Endothelial cell of umbilical vein (primary cell): ENCODE measurements at regions not wholly inside any gene's neighbourhood (a gene's known extent, or its start where the extent isn't known, plus 50 kb on each side); places are given as distances from the start of the nearest gene placed in this dataset.

Experiments used
- BruUV-seq: library from RNA; stranded (reverse); fragments of 400-500 nt; replicated peaks from 2 replicates; lab custom pipeline; 2021; lab: Mats Ljungman, UMichigan
- CTCF ChIA-PET: fragments of 300-600, 350-600 bp; sonication (Branson Sonifier 250); formaldehyde crosslinking; loops from one replicate; lab custom pipeline; 2021; ENCODE audit warnings: antibody characterized with exemption, inconsistent platforms; lab: Charles Lee
- POLR2A ChIA-PET: fragments of 300-600, 350-600 bp; sonication (Branson Sonifier 250); formaldehyde crosslinking; loops from one replicate; lab custom pipeline; 2021; ENCODE audit warnings: antibody characterized with exemption, inconsistent platforms; lab: Charles Lee
- DNase-seq: peaks from one replicate; pipeline ENCODE4 v3.0.0-alpha.2; 2011; ENCODE audit warnings: low read depth, low spot score
- FAIRE-seq: peaks from 2 replicates; lab custom pipeline; 2011; peaks lifted over from hg19 to GRCh38; lab: Jason Lieb, UNC
- H2AFZ ChIP-seq: 2 replicates; pipeline ENCODE4 v1.6.0; 2012; ENCODE audit warnings: low read depth, low read length, control low read depth, inconsistent platforms
- H3K27ac ChIP-seq: 2 replicates; pipeline ENCODE4 v1.5.1; 2011; ENCODE audit warnings: low read depth, mild to moderate bottlenecking, control low read depth, low read length, moderate library complexity; ENCODE audit not compliant: insufficient read depth
- H3K27me3 ChIP-seq, 2 experiments: 2 replicates each; pipeline versions ENCODE4 v1.6.0 to v1.6.1; 2011; ENCODE audit warnings: low read length in 2 of 2, mixed read lengths in 1 of 2; ENCODE audit not compliant: control insufficient read depth in 2 of 2, insufficient read depth in 2 of 2
- H3K36me3 ChIP-seq, 2 experiments: 2 replicates in 1 of 2; 3 replicates in 1 of 2; pipeline ENCODE4 v1.5.1; 2011; ENCODE audit warnings: low read length in 2 of 2, mild to moderate bottlenecking in 1 of 2, moderate library complexity in 1 of 2; ENCODE audit not compliant: control insufficient read depth in 2 of 2, insufficient read depth in 2 of 2; ENCODE audit errors: extremely low read depth in 1 of 2
- H3K4me1 ChIP-seq: 3 replicates; pipeline ENCODE4 v1.5.1; 2011; ENCODE audit warnings: mild to moderate bottlenecking, low read length; ENCODE audit not compliant: control insufficient read depth, insufficient read depth; ENCODE audit errors: extremely low read depth
- H3K4me2 ChIP-seq: 2 replicates; pipeline ENCODE4 v1.6.1; 2011; ENCODE audit warnings: low read length, control low read depth, mixed read lengths; ENCODE audit not compliant: insufficient read depth
- H3K4me3 ChIP-seq, 3 experiments: fragments of 200-600 bp in 1 of 3; sonication (generic), shearing (Covaris generic) in 1 of 3; replicated peaks in 1 of 3; 2 replicates each; pipeline ENCODE4 v1.5.1; 2011 to 2016; ENCODE audit warnings: control low read depth in 3 of 3, low read length in 3 of 3, mild to moderate bottlenecking in 2 of 3, inconsistent platforms in 1 of 3, low read depth in 1 of 3, moderate library complexity in 1 of 3; ENCODE audit not compliant: insufficient read depth in 1 of 3
- H3K79me2 ChIP-seq: 2 replicates; pipeline ENCODE4 v1.6.0; 2012; ENCODE audit warnings: low read length, inconsistent platforms; ENCODE audit not compliant: control insufficient read depth, insufficient read depth
- H3K9ac ChIP-seq: replicated peaks from 2 replicates; pipeline ENCODE3; 2011; ENCODE audit warnings: low read length, control low read depth; ENCODE audit not compliant: insufficient read depth; ENCODE audit errors: extremely low read depth
- H3K9me1 ChIP-seq: replicated peaks from 3 replicates; pipeline ENCODE4 v1.6.0; 2011; ENCODE audit warnings: mild to moderate bottlenecking, low read length; ENCODE audit not compliant: control insufficient read depth, insufficient read depth; ENCODE audit errors: extremely low read depth
- H3K9me3 ChIP-seq: replicated peaks from 2 replicates; pipeline ENCODE4 v1.5.1; 2012; ENCODE audit warnings: low read length, inconsistent platforms; ENCODE audit not compliant: control insufficient read depth, insufficient read depth
- H4K20me1 ChIP-seq: replicated peaks from 2 replicates; pipeline ENCODE3; 2011; ENCODE audit warnings: mild to moderate bottlenecking, low read length; ENCODE audit not compliant: control insufficient read depth, insufficient read depth; ENCODE audit errors: extremely low read depth
- CTCF ChIP-seq, 2 donors: IDR thresholded peaks; 1 replicate in 1 of 2; 2 replicates in 1 of 2; pipeline ENCODE4 v1.5.1; 2011; ENCODE audit warnings: low read length in 2 of 2, mild to moderate bottlenecking in 2 of 2, moderate library complexity in 2 of 2, control low read depth in 1 of 2, inconsistent platforms in 1 of 2, low read depth in 1 of 2; ENCODE audit not compliant: insufficient read depth in 1 of 2; ENCODE audit errors: extremely low read depth in 1 of 2
- EZH2 ChIP-seq: IDR thresholded peaks from 2 replicates; pipeline ENCODE4 v1.6.1; 2012; ENCODE audit warnings: borderline replicate concordance, low read depth, mild to moderate bottlenecking, moderate library complexity, low read length, inconsistent platforms; ENCODE audit not compliant: severe bottlenecking
- FOS ChIP-seq: IDR thresholded peaks from 2 replicates; pipeline ENCODE4 v1.6.1; 2011; ENCODE audit warnings: mild to moderate bottlenecking, low read length, moderate library complexity, borderline replicate concordance; ENCODE audit not compliant: insufficient read depth
- GATA2 ChIP-seq: IDR thresholded peaks from 2 replicates; pipeline ENCODE4 v1.7.0; 2011; ENCODE audit warnings: low read depth, mild to moderate bottlenecking, moderate library complexity, mixed read lengths, low read length; ENCODE audit not compliant: insufficient read length, insufficient read depth
- JUN ChIP-seq: IDR thresholded peaks from 2 replicates; pipeline ENCODE4 v1.6.1; 2011; ENCODE audit warnings: borderline replicate concordance, low read depth; ENCODE audit not compliant: insufficient read length, insufficient read depth
- MAX ChIP-seq: IDR thresholded peaks from 2 replicates; pipeline ENCODE4 v1.6.1; 2011; ENCODE audit not compliant: insufficient read depth, insufficient read length
- MYC ChIP-seq: IDR thresholded peaks from one replicate; pipeline ENCODE4 v1.6.1; 2011; ENCODE audit warnings: mild to moderate bottlenecking, low read depth, low read length
- POLR2A ChIP-seq: IDR thresholded peaks from 2 replicates; pipeline ENCODE4 v1.6.1; 2012; ENCODE audit warnings: low read depth, mild to moderate bottlenecking, control low read depth, low read length
- POLR2AphosphoS5 ChIP-seq: IDR thresholded peaks from 2 replicates; pipeline ENCODE4 v1.6.1; 2012; ENCODE audit warnings: low read depth, mild to moderate bottlenecking, control low read depth, low read length, moderate library complexity; ENCODE audit not compliant: insufficient read depth
- dilution Hi-C: fragments of 300-500 bp; cut with MboI; formaldehyde crosslinking; loops from one replicate; pipeline ENCODE4 v1.15.0; 2019; ENCODE audit warnings: low sequenced_read_pairs; ENCODE audit not compliant: extremely low pct_ligation_motif_present
- intact Hi-C: fragments of 100-400 bp; cut with micrococcal nuclease; formaldehyde crosslinking; loops from one replicate; pipeline ENCODE4 v1.10.0; 2022

- CTCF ChIA-PET: no interaction called here
- Histone ChIP-seq H3K9me3 (peaks cover 4% of the 10 kb centered on the region), H3K36me3 (no peaks in the 10 kb centered on the region), H3K4me2 (no peak overlapping the region), H3K27me3 (no peaks in the 10 kb centered on the region), H3K4me1 (no peaks in the 10 kb centered on the region), H3K9ac (no peak overlapping the region), H3K9me1 (no peaks in the 10 kb centered on the region), H2AFZ (no peak overlapping the region), H4K20me1 (no peaks in the 10 kb centered on the region), H3K4me3 (no peak overlapping the region), H3K79me2 (no peaks in the 10 kb centered on the region), H3K27ac (no peak overlapping the region)
- intact Hi-C loops: no loop called here
- POLR2A ChIA-PET: no interaction called here
- no peak for FAIRE-seq
- no peak for DNase-seq
- TF ChIP-seq POLR2AphosphoS5 (no peak), CTCF (IDR thresholded peaks at IDR 0.05; ENCODE audit: extremely low read depth in 1 of 2, insufficient read depth in 1 of 2, low read depth in 1 of 2, low read length in 2 of 2) (no peak), JUN (no peak), POLR2A (no peak), MAX (no peak), EZH2 (no peak), FOS (no peak), GATA2 (no peak), MYC (no peak)
- dilution Hi-C loops: no loop called here
- no TSS peak for BruUV-seq
Observed at GRCh38 chr17:14745541-14745940, 444.7 kb downstream of the HS3ST3B1 start.
